Activated effector memory CD4-positive, alpha-beta T cell treated with Interleukin-2 at 50 U/mL for 16 hours (primary cell): ENCODE measurements at regions not wholly inside any gene's neighbourhood (a gene's known extent, or its start where the extent isn't known, plus 50 kb on each side); places are given as distances from the start of the nearest gene placed in this dataset.
"Not testable (repeated sequence)": the region's sequence is repeated elsewhere in the genome, so short reads cannot be mapped to it uniquely, and the experiment has no call there.

Experiments
- DNase-seq: peaks from one replicate; pipeline ENCODE4 v3.0.0-alpha.2; 2020

DNA sequence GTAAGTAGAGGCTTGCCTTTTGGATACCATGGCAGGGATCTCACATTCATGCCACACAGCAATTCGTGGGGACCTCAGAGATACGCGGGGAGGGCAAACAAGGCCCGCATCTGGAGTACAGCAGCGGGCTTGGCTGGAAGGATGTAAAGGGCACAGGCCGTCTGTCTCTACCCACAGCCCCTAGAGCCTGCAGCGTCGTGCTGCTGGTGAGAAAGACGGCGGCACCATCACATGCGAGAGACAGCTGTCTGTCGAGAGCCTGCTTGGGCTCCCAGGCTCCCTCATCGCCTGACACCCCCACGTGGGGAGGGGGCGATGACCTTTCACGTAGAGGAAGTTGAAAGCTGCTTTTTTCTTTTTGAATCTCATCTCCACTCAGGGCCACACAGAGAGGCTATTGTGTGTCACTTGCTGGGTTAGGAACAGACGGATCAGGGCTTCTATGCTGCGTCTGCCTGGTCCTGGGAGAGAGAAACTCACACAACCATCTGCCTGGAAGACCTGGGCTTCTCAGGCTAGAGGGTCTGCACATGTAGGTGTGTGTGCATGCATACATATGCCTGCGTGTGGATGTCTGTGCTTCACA lies 134.6 kb upstream of the PPP1R26 start:
- no peak for DNase-seq

DNA sequence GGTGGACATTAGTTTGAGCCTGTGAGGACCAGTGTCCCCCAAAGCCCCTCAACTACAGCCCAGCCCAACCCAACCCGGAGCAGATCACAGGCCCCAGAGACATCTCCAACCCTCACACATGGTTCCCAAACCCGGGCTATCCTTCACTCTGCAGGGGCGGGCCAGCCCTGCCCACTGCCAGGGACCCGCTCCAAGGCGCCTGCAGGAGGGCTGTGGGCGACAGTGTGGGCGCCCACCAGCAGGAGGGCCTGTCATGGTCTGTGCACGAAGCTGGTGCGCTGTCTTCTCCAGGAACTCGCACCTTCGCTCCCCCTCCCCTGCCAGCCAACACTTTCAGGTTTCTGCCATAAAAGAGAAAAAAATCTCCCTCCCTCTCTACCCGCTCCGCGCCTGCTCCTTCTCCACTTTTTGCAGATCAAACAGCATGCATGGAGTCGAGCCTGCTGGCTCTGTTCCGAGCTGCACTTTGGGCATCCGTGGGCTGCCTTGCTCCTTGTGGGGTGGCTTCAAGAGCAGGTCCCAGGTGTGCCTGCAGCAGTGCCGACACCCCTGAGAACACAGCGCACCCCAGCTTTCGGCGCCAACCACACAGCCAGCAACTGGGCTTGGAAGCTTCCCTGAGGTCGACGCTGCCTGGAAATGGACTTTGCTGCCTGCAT lies 133.7 kb upstream of the PPP1R26 start:
- no peak for DNase-seq

DNA sequence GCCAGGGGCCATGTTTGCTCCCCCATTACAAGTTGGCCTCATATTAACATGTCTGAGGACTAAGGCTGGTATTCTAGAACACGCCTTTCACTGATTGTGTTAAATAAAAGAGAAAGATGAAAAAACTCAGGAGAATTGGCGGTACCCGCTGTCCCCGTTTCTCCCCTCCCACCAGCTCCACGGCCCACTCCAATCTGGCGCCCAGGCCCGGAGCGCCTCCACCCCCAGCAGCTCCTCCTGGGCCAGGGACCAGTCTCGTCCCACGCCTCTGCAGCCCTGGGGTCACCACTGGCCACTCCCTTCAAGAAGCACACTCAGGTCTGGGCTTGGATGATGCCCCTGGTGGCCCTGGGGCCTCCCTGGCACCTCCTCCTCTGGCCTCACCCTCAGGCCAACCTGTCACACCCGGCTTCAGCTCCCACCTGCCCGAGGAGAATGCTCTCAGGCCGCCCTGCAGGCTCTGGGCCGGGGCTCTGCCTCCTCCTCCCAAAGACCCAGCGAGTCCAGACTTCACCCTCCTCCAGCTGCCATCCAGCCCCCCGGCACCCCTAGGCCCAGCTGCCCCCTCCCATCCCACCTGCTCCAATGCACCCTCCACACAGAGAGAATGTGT lies 133.0 kb upstream of the PPP1R26 start:
- DNase-seq = no peak

DNA sequence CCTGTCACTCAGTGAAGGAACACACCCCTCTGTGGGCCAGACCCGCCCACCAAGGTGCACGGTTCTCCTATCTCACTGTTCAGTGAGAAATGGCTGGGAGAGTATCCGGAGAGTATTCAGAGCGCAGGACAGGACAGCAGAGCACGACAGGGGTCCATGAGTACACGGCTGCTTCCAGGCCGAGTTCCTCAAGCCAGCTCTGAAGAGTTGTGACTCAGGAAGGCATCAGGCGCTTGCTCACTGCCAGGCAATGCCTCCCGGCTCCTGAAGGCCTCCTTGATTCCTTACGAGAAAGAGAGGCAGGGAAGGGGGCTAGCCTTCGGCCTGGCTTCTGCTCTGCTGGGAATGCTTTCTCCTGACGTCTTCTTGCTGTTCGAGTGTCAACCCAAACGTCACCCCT lies 132.1 kb upstream of the PPP1R26 start:
- no peak for DNase-seq

DNA sequence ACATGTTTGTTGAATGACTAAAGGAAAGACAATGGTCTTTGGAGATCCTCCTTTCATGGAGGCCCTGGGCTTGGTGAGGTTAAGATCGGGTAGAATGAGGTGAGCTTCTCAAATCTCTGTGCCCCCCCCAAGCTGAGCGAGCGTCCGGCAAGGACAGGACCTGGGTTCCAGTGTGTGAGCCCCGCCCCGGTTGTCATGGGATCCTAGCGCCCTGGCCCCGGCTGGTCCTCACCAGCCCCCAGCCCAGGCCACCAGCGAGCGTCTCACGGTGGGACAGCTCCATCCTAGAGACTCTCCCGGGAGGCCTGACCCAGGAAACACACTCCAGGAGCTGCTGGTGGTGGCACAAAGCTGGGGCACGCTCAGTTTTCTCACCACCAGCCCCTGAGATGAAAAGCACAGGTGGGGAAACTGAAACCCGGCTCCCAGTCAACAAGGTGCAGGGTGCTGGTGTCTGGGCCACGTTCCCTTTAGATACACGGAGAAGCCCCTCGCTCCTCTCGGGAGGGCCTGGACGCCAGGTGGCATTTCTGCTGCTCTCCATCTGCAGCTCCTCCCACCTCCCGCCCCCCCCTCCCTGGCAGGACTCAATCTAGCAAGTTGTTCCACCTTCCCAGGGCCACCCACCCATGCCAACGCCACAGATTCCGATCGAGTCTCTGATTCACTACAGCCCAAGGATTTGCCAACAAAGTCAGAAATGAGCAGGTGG lies 131.3 kb upstream of the PPP1R26 start:
- DNase-seq = no peak

DNA sequence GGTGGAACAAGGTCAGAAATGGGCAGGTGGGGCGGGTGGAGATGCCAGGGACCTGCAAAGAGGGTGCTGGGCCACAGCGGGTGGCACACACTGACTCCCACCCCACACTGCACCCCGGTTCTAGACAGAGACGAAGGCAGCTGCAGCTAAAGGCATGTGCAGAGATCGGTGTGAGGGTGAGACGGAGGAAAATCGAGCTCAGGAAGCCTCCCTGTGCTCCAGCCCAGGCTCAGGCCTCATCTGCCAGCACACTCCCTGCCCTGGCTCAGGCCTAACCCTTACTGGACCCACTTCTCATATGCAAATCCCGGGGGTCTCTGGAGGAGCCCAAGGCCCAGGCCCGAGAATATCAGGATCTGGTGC lies 130.8 kb upstream of the PPP1R26 start:
- no peak for DNase-seq

DNA sequence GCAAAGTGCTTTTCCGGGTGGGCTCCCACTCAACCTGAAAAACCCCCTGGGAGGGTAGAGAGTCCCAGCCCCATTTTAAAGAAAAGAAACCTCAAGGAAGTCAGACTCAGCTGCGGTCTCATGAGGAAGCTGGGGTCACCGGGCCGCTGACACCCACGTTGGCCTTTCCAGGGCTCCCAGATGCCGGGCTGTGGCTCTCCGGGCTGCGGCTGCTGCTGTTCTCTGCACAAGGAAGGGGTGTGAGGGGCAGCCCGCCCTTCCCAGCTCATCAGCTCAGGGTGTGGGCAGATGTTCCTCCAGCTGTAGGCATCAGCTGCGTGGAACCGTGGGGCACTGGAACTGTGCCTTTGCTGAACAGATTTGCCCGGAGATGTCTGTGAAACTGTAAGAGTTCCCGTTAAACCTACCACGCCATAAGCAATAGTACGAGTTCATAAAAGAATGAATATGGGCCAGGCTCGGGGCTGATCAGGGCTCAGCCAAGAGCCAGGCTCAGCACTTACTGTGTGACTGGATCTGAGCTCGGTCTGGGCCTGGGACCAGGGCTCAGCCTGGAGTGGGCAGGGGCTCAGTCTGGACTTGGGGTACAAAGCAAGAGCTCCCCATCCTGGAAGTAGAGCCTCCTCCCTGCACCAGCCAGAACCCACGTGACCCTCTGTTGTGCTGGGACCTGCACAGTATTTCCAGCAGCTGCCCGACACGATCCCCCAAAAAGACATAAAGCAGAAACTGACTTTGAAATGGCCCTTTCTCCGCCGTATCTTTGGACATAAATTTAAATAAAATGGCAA lies 130.2 kb upstream of the PPP1R26 start:
- DNase-seq = no peak

DNA sequence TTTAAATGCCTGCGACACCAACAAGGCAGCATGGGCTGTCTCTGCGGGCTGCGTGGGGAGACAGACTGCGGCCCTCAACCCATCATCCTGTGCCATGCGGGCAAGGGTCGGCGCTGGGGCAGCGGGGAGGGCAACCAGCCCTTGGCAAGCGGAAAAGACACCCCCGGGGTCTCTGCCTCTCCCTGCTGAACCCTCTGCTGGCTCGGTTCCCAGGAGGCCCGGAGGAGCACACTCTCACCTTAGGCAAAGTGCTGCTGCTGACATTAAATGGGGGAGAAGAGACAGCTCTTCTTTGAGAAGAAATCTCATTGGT lies 129.6 kb upstream of the PPP1R26 start:
- DNase-seq = no peak

DNA sequence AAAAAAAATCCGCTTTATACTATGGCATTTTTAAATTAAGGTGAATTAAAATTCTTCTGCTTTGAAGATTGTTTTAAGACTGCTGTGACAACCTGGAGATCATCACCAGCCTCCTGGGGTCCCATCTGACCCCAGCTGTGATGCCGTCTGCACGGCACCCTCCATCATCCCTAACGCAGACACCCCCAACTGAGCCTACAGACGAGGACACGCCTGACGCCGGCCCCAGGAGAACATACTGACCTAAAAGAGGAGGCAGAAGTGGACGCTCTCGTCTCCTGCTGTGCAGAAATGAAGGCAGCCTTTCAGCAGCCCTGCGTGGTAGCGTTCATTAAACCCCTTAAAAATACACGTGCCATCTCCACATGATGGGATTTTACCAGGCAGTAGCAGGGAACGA lies 125.6 kb upstream of the PPP1R26 start:
- no peak for DNase-seq

DNA sequence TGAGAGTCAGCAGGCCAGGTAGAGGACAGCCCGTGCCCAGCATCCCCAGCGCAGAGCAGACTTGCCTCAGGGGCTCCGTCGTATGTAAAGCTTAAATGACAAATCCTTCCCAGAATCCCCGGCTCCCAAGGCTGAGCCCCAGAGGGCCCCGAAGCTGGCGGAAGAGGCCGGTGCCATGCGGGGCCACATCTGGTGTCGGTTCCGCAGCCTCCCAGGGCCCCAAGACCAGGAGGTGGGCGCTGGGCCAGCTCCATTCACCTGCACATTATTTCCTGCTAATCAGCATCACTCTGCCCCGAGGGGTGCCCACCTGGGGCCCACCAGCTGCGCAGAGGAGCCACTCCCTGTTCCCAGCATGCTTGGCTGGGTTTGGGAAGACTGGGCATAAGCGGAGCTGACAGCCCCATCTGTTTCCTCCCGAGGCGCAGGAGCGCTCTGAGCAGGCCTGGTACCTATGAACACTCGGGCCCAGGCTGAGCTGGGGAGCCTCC lies 124.0 kb upstream of the PPP1R26 start:
- no peak for DNase-seq

DNA sequence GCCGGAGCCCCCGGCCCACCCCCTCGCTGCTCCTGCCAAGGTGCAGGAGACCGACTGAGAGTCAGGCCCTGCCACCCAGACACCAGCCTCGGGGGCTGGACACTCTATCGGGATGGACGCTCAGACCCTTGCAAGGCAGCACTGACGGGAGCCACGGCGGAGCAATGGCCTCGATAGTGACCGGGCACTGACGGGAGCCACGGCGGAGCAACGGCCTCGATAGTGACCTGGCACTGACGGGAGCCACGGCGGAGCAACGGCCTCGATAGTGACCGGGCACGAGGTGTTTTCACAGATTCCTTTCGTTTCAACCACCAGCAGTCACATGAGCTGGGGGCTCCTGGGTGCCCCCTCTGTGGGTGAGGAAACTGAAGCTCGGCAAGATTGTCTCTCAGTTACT lies 123.6 kb upstream of the PPP1R26 start:
- DNase-seq = no peak

DNA sequence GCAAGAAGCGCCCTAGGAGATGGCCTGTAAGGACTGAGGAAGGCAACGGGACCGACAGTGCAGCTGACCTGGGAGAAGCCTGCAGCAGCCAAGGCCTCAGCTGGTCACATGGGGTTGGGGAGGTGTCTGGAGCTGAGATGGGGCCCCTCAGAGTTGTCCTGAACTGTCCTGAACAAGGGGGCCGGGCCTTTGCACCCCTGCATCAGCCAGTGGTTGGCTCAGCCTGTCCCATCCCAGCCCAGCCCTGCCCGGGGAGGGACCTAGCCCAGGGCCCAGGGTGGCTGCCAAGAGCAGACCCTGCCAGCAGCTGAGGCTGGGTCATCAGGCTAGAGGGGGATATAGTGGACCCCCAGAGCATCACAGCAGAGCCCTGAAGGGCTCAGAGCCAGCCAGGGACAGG lies 122.8 kb upstream of the PPP1R26 start:
- DNase-seq = no peak

DNA sequence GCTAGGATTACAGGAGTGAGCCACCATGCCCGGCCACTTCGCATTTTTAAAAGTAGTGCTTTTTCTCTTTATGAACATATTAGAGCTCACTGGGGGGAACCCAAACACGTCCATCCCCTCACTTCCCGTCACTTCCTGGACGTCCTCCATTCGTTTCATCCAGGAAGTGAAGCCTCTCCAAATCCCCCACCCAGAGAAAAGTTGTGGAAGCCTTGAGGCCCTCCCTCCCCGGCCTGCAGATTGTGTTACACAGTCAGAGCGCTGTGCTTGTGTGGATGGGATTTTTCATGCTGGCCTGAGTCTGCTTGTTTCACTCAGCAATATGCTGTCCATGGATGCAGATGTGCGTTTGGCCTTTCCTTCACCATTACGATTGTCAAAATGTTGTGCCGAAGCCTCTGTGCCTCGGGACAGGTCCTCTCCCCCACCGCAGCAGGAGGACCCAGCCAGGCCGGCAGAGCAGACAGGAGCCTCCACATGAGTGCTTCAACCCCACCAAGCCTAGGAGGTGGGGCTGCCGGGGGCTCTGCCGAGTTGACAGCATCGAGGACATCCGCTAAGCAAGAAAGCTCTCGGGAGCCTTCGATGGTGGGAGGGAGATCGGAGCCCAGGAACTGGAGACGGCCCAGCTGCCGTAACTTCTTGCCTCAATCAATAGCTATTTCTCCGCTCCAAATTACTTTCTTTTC lies 121.6 kb upstream of the PPP1R26 start:
- DNase-seq = no peak

DNA sequence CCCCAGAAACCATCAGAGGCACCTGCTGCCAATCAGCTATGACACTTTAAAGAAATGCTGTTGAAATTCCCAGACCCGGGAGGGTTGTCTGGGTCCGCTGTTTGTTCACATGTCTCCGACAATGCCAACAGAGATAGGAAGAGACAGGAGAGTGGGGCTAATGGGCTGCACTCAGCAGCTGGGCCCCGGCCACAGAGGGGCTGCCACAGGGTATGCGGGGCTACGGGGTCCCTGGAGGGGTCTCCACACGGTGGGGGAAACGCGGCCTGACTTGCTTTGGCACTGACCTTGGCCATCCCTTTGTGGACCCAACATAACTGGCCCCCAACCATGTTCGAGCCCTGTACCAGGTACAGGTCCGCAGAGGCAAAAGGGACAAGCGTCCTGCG lies 121.0 kb upstream of the PPP1R26 start:
- no peak for DNase-seq

DNA sequence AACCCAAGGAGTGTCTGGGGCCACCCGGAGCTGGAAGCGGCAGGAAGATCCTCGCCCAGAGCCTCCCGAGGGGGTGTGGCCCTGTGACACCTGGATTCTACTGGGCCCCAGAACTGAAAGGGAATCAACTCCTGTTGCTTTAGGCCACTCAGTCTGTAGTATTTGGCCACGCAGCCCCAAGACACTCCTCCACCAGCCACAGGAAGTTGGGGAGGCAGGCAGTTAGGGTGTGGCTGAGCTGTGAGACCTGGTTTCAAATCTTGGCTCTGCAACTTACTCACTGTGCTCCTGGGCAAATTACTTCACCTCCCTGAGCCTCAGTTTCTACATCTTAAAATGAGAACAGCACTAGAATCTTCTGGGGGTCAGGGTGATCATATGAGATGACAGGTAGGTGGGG lies 119.8 kb upstream of the PPP1R26 start:
- no peak for DNase-seq

DNA sequence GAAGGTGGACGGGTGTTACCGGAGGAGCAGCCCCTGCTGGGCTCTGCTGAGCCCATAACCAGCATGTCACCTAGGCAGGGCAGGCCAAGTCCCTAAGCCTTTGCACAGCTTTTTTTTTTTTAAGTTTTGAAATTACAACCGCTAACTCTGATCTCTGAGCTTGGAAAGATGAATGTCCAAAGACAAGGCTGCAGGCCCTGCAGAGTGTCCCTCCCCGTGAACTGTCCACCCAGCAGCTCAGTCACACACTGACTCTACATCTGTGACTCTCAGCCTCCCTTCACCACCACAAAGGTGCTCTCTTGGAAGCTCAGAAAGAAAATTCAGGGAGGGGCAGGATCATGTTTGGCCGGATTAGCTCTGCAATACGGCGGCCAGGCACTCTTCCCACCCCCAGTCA lies 119.0 kb upstream of the PPP1R26 start:
- DNase-seq = no peak

DNA sequence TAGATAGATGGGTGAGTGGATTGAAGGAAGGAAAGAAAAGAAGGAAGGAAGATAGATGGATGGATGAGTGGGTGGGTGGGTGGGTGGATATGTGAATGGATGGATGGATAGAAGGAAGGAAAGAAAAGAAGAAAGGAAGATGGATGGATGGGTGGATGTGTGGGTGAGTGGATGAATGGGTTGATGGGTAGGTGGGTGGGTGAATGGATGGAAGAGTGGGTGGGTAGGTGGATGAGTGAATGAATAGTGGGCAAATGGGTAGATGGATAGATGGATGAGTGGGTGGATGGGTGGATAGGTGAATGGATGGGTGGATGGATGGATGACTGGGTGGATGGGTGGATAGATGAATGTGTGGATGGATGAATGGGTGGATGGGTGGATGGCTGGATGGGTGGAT lies 117.9 kb upstream of the PPP1R26 start:
- not testable (repeated sequence) for DNase-seq

DNA sequence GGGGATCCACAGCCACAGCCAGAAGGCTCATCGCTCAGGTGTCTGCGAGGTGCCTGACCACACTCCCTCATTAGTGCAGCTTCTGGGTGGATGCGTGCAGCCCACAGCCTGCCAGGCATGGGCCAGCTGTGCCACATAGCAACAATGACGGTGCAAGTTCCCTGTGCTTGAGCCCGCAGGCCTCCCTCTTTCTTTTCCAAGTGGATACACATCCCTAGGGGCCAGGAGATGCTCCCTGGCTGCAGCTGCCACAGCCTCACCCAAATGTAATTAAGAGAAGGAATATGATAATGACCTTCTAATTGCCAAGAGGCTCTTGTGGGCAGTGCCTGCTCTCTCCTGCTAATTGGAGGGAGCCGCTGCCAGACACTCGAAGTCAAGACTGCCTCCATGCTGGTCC lies 116.0 kb upstream of the PPP1R26 start:
- DNase-seq = no peak

DNA sequence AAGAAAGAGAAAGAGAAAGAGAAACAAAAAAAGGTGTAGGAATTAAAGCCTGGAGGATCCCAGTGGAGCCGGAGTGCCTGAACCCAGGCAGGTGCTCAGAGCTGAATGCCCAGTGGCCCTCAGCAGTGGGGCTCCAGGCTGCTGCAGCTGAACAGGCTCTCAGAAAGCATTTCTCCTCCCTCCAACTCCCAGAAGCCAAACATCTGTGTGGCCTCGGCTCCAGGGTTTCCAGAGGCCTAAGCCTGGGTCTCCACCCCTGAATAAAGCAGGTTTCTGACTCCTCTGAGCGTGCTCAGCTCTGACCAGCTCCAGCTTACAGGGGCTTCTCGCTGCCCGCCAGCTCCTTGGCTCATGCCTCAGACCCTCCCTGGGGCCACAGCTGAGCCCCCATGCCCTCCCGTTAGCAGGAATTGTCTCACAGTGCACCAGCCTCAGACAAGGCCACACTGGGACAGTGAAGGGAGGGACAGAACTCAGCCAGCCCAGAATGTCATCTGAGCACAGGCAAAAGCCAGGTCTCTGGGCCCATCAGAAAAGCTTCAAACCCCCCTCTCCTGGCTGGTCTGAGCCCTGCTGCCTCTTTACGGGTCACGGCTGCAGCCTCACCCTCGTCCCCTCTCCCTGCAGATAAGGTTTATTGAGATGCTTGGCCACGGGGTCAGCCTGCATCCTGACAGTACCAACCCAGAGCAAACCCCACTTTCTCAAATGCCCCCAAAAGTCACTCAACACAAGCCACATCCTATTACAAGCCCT lies 114.4 kb upstream of the PPP1R26 start:
- no peak for DNase-seq

DNA sequence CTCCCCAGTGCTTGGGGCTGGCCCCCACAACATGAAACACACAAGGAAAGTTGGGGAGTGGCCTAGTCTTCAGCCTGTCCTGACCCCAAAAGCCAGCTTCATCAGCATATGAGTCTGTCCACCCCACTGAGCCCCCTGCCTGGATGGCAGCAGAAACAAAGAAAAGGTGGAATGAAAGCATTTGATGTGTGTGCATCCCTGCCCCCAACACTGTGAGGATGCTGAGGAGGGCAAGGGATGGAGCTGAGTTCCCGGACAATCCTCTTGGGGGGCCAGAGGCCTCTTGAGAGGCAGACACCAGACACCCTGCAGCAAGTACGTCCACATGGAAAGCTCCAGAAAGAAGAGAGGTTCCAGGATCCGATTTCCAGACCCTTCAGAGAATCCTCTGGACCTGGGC lies 113.5 kb upstream of the PPP1R26 start:
- DNase-seq = no peak

DNA sequence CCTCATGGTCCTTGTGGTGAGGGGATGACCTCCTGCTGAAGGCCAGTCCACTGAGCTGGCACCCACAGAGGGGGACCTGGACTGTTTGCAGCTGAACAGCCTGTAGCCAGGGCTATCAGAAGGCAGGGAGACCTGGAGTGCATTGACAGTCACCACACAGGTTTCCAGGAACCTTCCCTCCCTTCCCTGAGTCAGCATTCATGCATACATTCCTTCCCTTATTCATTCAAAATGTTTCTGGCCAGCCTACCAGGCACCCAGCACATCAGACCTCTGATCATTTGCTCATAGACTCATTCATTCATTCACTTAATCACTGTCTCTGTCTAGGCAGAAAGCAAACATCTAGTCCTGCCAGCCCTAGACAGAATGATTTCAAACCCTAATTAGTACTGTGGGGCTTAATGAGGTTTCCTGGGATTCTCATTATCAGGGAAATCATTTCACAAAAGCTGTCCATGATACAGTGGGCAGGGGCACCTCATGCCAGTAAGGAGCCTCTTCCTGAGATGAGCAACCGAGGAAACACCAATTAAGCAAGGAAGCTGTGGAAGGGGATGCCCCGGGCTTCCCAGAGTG lies 110.1 kb upstream of the PPP1R26 start:
- no peak for DNase-seq
